ENCODE measurements at regions not wholly inside any gene's neighbourhood (a gene's known extent, or its start where the extent isn't known, plus 50 kb on each side); places are given as distances from the start of the nearest gene placed in this dataset.

DNA sequence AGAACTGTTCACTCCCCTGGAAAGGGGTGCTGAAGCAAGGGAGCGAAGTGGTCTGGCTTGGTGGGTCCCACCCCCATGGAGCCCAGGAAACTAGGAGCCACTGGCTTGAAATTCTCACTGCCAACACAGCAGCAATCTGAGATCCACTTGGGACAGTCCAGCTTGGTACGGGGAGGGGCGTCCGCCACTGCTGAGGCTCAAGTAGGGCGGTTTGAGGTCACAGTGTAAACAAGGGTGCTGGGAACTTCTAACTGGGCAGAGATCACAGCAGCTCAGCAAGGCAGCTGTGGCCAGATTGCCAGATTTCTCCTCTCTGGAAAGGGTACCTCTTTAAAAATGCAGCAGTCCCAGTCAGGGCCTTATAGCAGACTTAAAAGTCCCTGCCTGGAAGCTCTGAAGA, 53.9 kb upstream of the GALNTL6 start:
- H3K4me1 Mint-ChIP-seq = no peaks in the 10 kb centered on the region
- CTCF ChIA-PET = no interaction called here

More for the DNA sequence above, 53.9 kb upstream of the GALNTL6 start:
- Mint-ChIP-seq H3K27me3 (ENCODE audit: low read depth) (no peaks in the 10 kb centered on the region), H3K36me3 (peaks cover 4% of the 10 kb centered on the region; the same call in 1 of the 2 replicates), H3K27ac (no peak overlapping the region), H3K4me3 (no peak overlapping the region), H3K9me3 (peaks cover 14% of the 10 kb centered on the region)
- TF ChIP-seq, protein P1, sequence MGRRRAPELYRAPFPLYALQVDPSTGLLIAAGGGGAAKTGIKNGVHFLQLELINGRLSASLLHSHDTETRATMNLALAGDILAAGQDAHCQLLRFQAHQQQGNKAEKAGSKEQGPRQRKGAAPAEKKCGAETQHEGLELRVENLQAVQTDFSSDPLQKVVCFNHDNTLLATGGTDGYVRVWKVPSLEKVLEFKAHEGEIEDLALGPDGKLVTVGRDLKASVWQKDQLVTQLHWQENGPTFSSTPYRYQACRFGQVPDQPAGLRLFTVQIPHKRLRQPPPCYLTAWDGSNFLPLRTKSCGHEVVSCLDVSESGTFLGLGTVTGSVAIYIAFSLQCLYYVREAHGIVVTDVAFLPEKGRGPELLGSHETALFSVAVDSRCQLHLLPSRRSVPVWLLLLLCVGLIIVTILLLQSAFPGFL (CRISPR knock-in tag; IDR thresholded peaks at IDR 0.05; ENCODE audit: borderline replicate concordance) = no peak
- no peak for TF ChIP-seq CBFB (CRISPR knock-in tag; IDR thresholded peaks at IDR 0.05; ENCODE audit: low read depth)
- TF ChIP-seq TCF7 (CRISPR knock-in tag; IDR thresholded peaks at IDR 0.05; ENCODE audit: low read depth) = no peak
- TF ChIP-seq, protein P2, sequence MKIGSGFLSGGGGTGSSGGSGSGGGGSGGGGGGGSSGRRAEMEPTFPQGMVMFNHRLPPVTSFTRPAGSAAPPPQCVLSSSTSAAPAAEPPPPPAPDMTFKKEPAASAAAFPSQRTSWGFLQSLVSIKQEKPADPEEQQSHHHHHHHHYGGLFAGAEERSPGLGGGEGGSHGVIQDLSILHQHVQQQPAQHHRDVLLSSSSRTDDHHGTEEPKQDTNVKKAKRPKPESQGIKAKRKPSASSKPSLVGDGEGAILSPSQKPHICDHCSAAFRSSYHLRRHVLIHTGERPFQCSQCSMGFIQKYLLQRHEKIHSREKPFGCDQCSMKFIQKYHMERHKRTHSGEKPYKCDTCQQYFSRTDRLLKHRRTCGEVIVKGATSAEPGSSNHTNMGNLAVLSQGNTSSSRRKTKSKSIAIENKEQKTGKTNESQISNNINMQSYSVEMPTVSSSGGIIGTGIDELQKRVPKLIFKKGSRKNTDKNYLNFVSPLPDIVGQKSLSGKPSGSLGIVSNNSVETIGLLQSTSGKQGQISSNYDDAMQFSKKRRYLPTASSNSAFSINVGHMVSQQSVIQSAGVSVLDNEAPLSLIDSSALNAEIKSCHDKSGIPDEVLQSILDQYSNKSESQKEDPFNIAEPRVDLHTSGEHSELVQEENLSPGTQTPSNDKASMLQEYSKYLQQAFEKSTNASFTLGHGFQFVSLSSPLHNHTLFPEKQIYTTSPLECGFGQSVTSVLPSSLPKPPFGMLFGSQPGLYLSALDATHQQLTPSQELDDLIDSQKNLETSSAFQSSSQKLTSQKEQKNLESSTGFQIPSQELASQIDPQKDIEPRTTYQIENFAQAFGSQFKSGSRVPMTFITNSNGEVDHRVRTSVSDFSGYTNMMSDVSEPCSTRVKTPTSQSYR (CRISPR knock-in tag; IDR thresholded peaks at IDR 0.05) = no peak
- TF ChIP-seq, protein P3, sequence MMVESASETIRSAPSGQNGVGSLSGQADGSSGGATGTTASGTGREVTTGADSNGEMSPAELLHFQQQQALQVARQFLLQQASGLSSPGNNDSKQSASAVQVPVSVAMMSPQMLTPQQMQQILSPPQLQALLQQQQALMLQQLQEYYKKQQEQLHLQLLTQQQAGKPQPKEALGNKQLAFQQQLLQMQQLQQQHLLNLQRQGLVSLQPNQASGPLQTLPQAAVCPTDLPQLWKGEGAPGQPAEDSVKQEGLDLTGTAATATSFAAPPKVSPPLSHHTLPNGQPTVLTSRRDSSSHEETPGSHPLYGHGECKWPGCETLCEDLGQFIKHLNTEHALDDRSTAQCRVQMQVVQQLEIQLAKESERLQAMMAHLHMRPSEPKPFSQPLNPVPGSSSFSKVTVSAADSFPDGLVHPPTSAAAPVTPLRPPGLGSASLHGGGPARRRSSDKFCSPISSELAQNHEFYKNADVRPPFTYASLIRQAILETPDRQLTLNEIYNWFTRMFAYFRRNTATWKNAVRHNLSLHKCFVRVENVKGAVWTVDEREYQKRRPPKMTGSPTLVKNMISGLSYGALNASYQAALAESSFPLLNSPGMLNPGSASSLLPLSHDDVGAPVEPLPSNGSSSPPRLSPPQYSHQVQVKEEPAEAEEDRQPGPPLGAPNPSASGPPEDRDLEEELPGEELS (CRISPR knock-in tag; IDR thresholded peaks at IDR 0.05) = no peak
- TF ChIP-seq, protein P4, sequence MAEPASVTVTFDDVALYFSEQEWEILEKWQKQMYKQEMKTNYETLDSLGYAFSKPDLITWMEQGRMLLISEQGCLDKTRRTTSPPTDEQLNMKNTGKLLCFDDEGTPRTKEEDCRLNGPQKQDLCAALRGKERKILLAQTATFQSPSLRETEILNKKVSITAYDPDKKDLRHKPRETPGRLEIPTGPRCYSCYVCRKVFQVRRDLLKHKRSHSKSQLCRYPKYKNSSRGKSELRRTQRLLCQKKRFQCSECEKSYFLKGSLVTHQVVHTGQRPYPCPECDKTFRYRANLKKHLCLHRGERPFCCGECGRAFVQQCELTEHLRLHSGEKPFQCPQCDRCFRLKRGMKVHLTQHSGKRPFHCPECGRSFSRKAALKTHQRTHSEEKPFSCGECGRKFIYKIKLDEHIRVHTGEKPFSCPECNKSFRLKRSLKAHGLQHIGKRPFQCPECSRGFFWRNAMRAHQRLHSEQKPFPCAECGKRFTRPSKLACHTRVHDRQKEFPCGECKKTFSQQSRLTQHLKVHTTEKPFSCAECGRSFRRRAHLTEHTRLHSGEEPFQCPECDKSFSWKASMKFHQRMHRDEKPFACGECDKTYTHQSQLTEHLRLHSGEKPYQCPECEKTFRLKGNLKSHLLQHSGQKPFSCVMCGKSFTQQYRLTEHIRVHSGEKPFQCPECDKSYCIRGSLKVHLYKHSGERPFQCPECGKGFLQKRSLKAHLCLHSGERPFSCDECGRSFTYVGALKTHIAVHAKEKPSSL (CRISPR knock-in tag; conservative IDR thresholded peaks at IDR 0.05) = no peak
- TF ChIP-seq, protein P5, sequence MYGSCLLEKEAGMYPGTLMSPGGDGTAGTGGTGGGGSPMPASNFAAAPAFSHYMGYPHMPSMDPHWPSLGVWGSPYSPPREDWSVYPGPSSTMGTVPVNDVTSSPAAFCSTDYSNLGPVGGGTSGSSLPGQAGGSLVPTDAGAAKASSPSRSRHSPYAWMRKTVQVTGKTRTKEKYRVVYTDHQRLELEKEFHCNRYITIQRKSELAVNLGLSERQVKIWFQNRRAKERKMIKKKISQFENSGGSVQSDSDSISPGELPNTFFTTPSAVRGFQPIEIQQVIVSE (CRISPR knock-in tag; IDR thresholded peaks at IDR 0.05; ENCODE audit: borderline replicate concordance) = no peak
- TF ChIP-seq, protein P6, sequence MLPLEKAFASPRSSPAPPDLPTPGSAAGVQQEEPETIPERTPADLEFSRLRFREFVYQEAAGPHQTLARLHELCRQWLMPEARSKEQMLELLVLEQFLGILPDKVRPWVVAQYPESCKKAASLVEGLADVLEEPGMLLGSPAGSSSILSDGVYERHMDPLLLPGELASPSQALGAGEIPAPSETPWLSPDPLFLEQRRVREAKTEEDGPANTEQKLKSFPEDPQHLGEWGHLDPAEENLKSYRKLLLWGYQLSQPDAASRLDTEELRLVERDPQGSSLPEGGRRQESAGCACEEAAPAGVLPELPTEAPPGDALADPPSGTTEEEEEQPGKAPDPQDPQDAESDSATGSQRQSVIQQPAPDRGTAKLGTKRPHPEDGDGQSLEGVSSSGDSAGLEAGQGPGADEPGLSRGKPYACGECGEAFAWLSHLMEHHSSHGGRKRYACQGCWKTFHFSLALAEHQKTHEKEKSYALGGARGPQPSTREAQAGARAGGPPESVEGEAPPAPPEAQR (CRISPR knock-in tag; IDR thresholded peaks at IDR 0.05) = no peak
- TF ChIP-seq FOXJ3 (CRISPR knock-in tag; IDR thresholded peaks at IDR 0.05; ENCODE audit: borderline replicate concordance) = no peak
- no peak for TF ChIP-seq FOXK1 (CRISPR knock-in tag; IDR thresholded peaks at IDR 0.05)
- no peak for TF ChIP-seq ELF4 (CRISPR knock-in tag; IDR thresholded peaks at IDR 0.05; ENCODE audit: low read depth)
- TF ChIP-seq, protein P7, sequence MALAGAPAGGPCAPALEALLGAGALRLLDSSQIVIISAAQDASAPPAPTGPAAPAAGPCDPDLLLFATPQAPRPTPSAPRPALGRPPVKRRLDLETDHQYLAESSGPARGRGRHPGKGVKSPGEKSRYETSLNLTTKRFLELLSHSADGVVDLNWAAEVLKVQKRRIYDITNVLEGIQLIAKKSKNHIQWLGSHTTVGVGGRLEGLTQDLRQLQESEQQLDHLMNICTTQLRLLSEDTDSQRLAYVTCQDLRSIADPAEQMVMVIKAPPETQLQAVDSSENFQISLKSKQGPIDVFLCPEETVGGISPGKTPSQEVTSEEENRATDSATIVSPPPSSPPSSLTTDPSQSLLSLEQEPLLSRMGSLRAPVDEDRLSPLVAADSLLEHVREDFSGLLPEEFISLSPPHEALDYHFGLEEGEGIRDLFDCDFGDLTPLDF (CRISPR knock-in tag; IDR thresholded peaks at IDR 0.05) = no peak
- TF ChIP-seq ESRRA (CRISPR knock-in tag; IDR thresholded peaks at IDR 0.05; ENCODE audit: borderline replicate concordance) = no peak
- TF ChIP-seq, protein P8, sequence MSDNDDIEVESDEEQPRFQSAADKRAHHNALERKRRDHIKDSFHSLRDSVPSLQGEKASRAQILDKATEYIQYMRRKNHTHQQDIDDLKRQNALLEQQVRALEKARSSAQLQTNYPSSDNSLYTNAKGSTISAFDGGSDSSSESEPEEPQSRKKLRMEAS (CRISPR knock-in tag; IDR thresholded peaks at IDR 0.05) = no peak
- no peak for TF ChIP-seq HMGA2 (CRISPR knock-in tag; IDR thresholded peaks at IDR 0.05)
- TF ChIP-seq, protein P9, sequence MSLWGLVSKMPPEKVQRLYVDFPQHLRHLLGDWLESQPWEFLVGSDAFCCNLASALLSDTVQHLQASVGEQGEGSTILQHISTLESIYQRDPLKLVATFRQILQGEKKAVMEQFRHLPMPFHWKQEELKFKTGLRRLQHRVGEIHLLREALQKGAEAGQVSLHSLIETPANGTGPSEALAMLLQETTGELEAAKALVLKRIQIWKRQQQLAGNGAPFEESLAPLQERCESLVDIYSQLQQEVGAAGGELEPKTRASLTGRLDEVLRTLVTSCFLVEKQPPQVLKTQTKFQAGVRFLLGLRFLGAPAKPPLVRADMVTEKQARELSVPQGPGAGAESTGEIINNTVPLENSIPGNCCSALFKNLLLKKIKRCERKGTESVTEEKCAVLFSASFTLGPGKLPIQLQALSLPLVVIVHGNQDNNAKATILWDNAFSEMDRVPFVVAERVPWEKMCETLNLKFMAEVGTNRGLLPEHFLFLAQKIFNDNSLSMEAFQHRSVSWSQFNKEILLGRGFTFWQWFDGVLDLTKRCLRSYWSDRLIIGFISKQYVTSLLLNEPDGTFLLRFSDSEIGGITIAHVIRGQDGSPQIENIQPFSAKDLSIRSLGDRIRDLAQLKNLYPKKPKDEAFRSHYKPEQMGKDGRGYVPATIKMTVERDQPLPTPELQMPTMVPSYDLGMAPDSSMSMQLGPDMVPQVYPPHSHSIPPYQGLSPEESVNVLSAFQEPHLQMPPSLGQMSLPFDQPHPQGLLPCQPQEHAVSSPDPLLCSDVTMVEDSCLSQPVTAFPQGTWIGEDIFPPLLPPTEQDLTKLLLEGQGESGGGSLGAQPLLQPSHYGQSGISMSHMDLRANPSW (CRISPR knock-in tag; conservative IDR thresholded peaks at IDR 0.05; ENCODE audit: low read depth) = no peak
- no peak for TF ChIP-seq FOXP1 (CRISPR knock-in tag; IDR thresholded peaks at IDR 0.05; ENCODE audit: borderline replicate concordance)
- DNase-seq (ENCODE audit: low spot score) (no peak), ATAC-seq (no peak)
- POLR2A ChIA-PET = no interaction called here
